Thoracic aorta (tissue), 2 donors: ENCODE measurements at regions not wholly inside any gene's neighbourhood (a gene's known extent, or its start where the extent isn't known, plus 50 kb on each side); places are given as distances from the start of the nearest gene placed in this dataset.

ENCODE experiments used
- ATAC-seq: fragments of 150-250 bp; one replicate; pipeline ENCODE4 v1.8.0; 2017; ENCODE audit warnings: low read depth; ENCODE audit not compliant: insufficient number of reproducible peaks, low FRiP score
- DNase-seq: peaks from one replicate; pipeline ENCODE4 v3.0.0-alpha.2; 2020; ENCODE audit warnings: low spot score
- H3K27ac ChIP-seq, 2 donors: fragments of 200-600 bp; sonication (generic); 1 replicate in 1 of 2; 2 replicates in 1 of 2; pipeline ENCODE4 v1.5.1; 2016; ENCODE audit warnings: mild to moderate bottlenecking in 2 of 2, moderate library complexity in 2 of 2
- H3K27me3 ChIP-seq: fragments of 200-600 bp; sonication (generic); replicated peaks from 2 replicates; pipeline ENCODE4 v1.6.0; 2016; ENCODE audit warnings: mild to moderate bottlenecking; ENCODE audit not compliant: insufficient read depth
- H3K36me3 ChIP-seq: fragments of 200-600 bp; sonication (generic); one replicate; pipeline ENCODE4 v1.5.1; 2016
- H3K4me1 ChIP-seq, 2 donors: fragments of 200-600 bp; sonication (generic); 1 replicate in 1 of 2; 2 replicates in 1 of 2; pipeline versions ENCODE4 v1.5.1 to v1.6.0; 2016; ENCODE audit warnings: low read depth in 2 of 2, mild to moderate bottlenecking in 1 of 2; ENCODE audit not compliant: control insufficient read depth in 1 of 2
- H3K4me3 ChIP-seq: fragments of 200-600 bp; sonication (generic); 2 replicates; pipeline ENCODE4 v1.5.1; 2016; ENCODE audit warnings: mild to moderate bottlenecking
- H3K9me3 ChIP-seq: fragments of 200-600 bp; sonication (generic); 2 replicates; pipeline ENCODE4 v1.5.1; 2016
- CTCF ChIP-seq: fragments of 200-600 bp; sonication (generic); IDR thresholded peaks from one replicate; pipeline ENCODE4 v1.5.1; 2019; ENCODE audit warnings: antibody characterized with exemption

GRCh38 chr4:28443801-28444412, 1583.3 kb downstream of the STIM2 start:
- Histone ChIP-seq H3K4me3 (no peak overlapping the region), H3K36me3 (no peaks in the 10 kb centered on the region), H3K27ac (no peak overlapping the region), H3K27me3 (no peaks in the 10 kb centered on the region), H3K4me1 (no peaks in the 10 kb centered on the region), H3K9me3 (no peaks in the 10 kb centered on the region)
- no peak for TF ChIP-seq CTCF
- DNase-seq (no peak), ATAC-seq (no peak)

GRCh38 chr4:28444886-28445496, 1584.3 kb downstream of the STIM2 start:
- Histone ChIP-seq H3K4me3 (no peak overlapping the region), H3K27me3 (no peaks in the 10 kb centered on the region), H3K36me3 (no peaks in the 10 kb centered on the region), H3K9me3 (no peaks in the 10 kb centered on the region), H3K27ac (no peak overlapping the region), H3K4me1 (no peaks in the 10 kb centered on the region)
- DNase-seq (no peak), ATAC-seq (no peak)
- TF ChIP-seq CTCF: no peak

DNA sequence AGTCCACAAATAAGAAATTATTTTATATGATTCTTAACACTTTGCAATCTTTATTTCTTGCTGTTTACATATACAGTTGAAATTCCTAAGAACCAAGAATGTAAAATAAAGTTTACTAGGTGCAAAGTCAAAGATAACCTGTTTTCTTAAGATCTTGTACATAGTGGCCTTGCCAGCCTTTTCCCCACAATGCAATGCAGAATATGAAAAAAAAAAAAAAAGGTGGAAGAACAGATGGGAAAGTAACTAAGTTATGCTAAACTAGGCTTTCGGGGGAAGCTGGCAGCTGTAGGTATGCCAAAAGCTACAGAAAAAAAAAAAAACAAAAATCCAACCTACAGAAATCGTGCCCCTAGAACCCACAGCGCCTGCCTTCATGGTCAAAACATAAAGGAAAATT, 1588.4 kb downstream of the STIM2 start:
- no peak for DNase-seq
- no peak for TF ChIP-seq CTCF

GRCh38 chr4:28451346-28451745, 1590.7 kb downstream of the STIM2 start:
- Histone ChIP-seq H3K9me3 (no peaks in the 10 kb centered on the region), H3K27me3 (no peaks in the 10 kb centered on the region), H3K4me3 (no peak overlapping the region), H3K4me1 (no peaks in the 10 kb centered on the region), H3K27ac (no peak overlapping the region), H3K36me3 (no peaks in the 10 kb centered on the region)
- TF ChIP-seq CTCF: no peak
- ATAC-seq (no peak), DNase-seq (no peak)

More for the DNA sequence above, 1588.4 kb downstream of the STIM2 start:
- H3K27ac ChIP-seq: no peak overlapping the region
- no peak for ATAC-seq
- no peaks in the 10 kb centered on the region for H3K9me3 ChIP-seq
- no peaks in the 10 kb centered on the region for H3K4me1 ChIP-seq
- H3K4me3 ChIP-seq: no peak overlapping the region
- H3K36me3 ChIP-seq: no peaks in the 10 kb centered on the region
- no peaks in the 10 kb centered on the region for H3K27me3 ChIP-seq

DNA sequence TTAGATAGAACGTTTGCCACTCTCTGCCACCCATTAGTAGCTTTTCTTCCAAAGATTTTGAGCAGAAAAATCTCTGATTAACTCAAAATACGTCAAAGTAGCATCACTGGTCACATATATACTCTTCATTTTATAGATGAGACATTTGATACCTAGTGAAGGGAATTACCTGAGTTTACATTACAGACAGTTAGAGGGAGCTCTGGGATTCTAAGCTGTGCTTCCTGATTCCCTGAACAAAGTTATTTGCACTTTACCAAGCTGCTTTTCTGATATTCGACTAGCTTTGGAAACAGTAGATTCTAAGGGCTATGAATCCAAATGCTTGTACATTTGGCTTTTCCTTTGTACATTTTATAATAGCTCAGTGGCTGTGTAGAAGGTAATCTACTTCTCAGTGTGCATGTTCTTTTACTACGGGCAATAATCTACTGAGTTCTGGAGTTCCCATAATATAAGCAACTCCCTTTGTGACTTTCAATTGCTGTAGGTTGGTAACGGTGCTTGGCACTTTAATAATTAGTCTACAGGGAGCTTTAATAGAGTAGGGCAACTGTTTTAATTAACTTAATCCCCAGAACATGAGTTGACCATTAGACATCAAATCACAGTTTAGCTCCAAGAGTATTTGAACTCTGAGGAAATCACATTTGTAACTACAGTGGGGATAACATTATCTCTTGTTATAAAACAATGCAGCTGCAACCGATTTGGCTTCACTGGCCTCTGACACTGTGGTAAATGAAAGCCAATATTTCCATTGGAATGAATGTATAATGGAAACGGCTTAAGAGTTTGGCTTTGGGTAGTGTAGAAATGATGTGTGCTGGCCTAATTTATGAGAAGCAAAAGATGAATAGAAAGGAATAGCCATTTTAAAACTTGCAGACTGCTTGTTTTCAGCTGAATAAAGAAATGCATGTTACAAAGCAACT, 1602.4 kb downstream of the STIM2 start:
- Histone ChIP-seq H3K27me3 (no peaks in the 10 kb centered on the region), H3K9me3 (no peaks in the 10 kb centered on the region), H3K4me3 (no peak overlapping the region), H3K27ac (no peak overlapping the region), H3K36me3 (no peaks in the 10 kb centered on the region), H3K4me1 (no peaks in the 10 kb centered on the region)
- ATAC-seq: no peak
- no peak for TF ChIP-seq CTCF
- DNase-seq: no peak
